Mammary epithelial cell (primary cell): ENCODE measurements at regions not wholly inside any gene's neighbourhood (a gene's known extent, or its start where the extent isn't known, plus 50 kb on each side); places are given as distances from the start of the nearest gene placed in this dataset.

Source experiments
- EZH2 ChIP-seq: IDR thresholded peaks from 2 replicates; pipeline ENCODE4 v1.6.1; 2012; ENCODE audit warnings: low read length, inconsistent platforms, borderline replicate concordance
- TF ChIP-seq, protein P1 (sequence below), 2 donors: IDR thresholded peaks in 1 of 2; conservative IDR thresholded peaks in 1 of 2; 2 replicates each; pipeline ENCODE4 v1.5.1; 2011 to 2012; ENCODE audit warnings: inconsistent platforms in 2 of 2, low read length in 2 of 2, mild to moderate bottlenecking in 2 of 2, control low read depth in 1 of 2, low read depth in 1 of 2; ENCODE audit not compliant: insufficient read depth in 1 of 2; ENCODE audit errors: extremely low read depth in 1 of 2

DNA sequence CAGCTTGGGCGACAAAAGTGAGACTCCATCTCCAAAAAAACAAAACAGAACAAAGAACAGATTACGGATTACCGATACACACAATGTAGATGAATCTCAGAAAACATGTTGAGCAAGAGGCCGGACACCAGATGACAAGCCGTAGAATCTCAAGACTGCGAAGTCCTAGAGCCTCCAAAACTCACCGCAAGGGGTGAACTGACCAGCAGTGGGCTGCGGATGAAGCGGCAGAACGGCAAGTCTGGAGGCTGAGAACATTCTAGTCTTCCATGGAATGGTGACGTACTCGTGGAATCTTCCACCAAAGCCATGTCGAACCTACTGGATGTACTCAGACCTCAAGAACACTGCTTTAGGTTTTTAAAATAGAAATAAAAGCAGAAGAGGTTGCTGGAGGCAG lies 198.8 kb downstream of the NDUFA10 start:
- TF ChIP-seq, protein P1, sequence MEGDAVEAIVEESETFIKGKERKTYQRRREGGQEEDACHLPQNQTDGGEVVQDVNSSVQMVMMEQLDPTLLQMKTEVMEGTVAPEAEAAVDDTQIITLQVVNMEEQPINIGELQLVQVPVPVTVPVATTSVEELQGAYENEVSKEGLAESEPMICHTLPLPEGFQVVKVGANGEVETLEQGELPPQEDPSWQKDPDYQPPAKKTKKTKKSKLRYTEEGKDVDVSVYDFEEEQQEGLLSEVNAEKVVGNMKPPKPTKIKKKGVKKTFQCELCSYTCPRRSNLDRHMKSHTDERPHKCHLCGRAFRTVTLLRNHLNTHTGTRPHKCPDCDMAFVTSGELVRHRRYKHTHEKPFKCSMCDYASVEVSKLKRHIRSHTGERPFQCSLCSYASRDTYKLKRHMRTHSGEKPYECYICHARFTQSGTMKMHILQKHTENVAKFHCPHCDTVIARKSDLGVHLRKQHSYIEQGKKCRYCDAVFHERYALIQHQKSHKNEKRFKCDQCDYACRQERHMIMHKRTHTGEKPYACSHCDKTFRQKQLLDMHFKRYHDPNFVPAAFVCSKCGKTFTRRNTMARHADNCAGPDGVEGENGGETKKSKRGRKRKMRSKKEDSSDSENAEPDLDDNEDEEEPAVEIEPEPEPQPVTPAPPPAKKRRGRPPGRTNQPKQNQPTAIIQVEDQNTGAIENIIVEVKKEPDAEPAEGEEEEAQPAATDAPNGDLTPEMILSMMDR (conservative IDR thresholded peaks at IDR 0.05 in 1 of 2, IDR thresholded peaks at IDR 0.05 in 1 of 2; ENCODE audit: extremely low read depth in 1 of 2, insufficient read depth in 1 of 2, low read depth in 1 of 2, low read length in 2 of 2) = no peak
- TF ChIP-seq EZH2 = no peak
